DND-41 (cell line): ENCODE measurements at regions not wholly inside any gene's neighbourhood (a gene's known extent, or its start where the extent isn't known, plus 50 kb on each side); places are given as distances from the start of the nearest gene placed in this dataset.

Experiments used
- ATAC-seq: fragments of 200-7000 bp; cut with Tn5 transposase; 3 replicates; pipeline ENCODE4 v1.9.1; 2021; ENCODE audit warnings: low read depth; ENCODE audit not compliant: insufficient read depth
- DNase-seq: peaks from one replicate; pipeline ENCODE4 v3.0.0-alpha.2; 2020
- H2AFZ ChIP-seq: 2 replicates; pipeline ENCODE4 v1.6.0; 2012; ENCODE audit warnings: low read depth, low read length
- H3K27ac ChIP-seq: 2 replicates; pipeline ENCODE4 v1.5.1; 2012; ENCODE audit warnings: low read length, inconsistent platforms
- H3K27me3 ChIP-seq: fragments of 200-600 bp; sonication (generic); 2 replicates; pipeline ENCODE4 v1.6.0; 2012; ENCODE audit warnings: low read length, mild to moderate bottlenecking, inconsistent platforms; ENCODE audit not compliant: insufficient read depth, poor library complexity
- H3K36me3 ChIP-seq: 2 replicates; pipeline ENCODE4 v1.5.1; 2012; ENCODE audit warnings: low read length, inconsistent platforms; ENCODE audit not compliant: insufficient read depth
- H3K4me1 ChIP-seq: 2 replicates; pipeline ENCODE4 v1.5.1; 2012; ENCODE audit warnings: mild to moderate bottlenecking, low read length; ENCODE audit not compliant: insufficient read depth
- H3K4me2 ChIP-seq: 2 replicates; pipeline ENCODE4 v1.6.0; 2012; ENCODE audit warnings: mild to moderate bottlenecking, moderate library complexity, low read length, inconsistent platforms; ENCODE audit not compliant: insufficient read depth
- H3K4me3 ChIP-seq, 2 experiments: fragments of 200-600 bp in 1 of 2; shearing (Covaris generic) in 1 of 2; 2 replicates each; pipeline ENCODE4 v1.5.1; 2012 to 2016; ENCODE audit warnings: inconsistent platforms in 2 of 2, low read length in 2 of 2, mild to moderate bottlenecking in 2 of 2, low read depth in 1 of 2, moderate library complexity in 1 of 2
- H3K79me2 ChIP-seq: 2 replicates; pipeline ENCODE4 v1.6.0; 2012; ENCODE audit warnings: low read length, inconsistent platforms; ENCODE audit not compliant: insufficient read depth
- H3K9ac ChIP-seq: 2 replicates; pipeline ENCODE4 v1.6.0; 2012; ENCODE audit warnings: low read depth, mild to moderate bottlenecking, inconsistent platforms, low read length, moderate library complexity
- H3K9me3 ChIP-seq: 2 replicates; pipeline ENCODE4 v1.5.1; 2012; ENCODE audit warnings: low read length, moderate library complexity, mild to moderate bottlenecking, inconsistent platforms; ENCODE audit not compliant: insufficient read depth, severe bottlenecking
- H4K20me1 ChIP-seq: 2 replicates; pipeline ENCODE4 v1.6.0; 2012; ENCODE audit warnings: low read length; ENCODE audit not compliant: insufficient read depth
- EZH2 ChIP-seq: IDR thresholded peaks from 3 replicates; pipeline ENCODE4 v1.6.1; 2012; ENCODE audit warnings: borderline replicate concordance, low read depth, mild to moderate bottlenecking, moderate library complexity, low read length, inconsistent platforms; ENCODE audit not compliant: severe bottlenecking
- TF ChIP-seq, protein P1 (sequence below): IDR thresholded peaks from 2 replicates; pipeline ENCODE4 v1.5.1; 2012; ENCODE audit warnings: borderline replicate concordance, low read length, moderate library complexity, mild to moderate bottlenecking; ENCODE audit not compliant: poor library complexity, severe bottlenecking; ENCODE audit errors: extremely low read depth

DNA sequence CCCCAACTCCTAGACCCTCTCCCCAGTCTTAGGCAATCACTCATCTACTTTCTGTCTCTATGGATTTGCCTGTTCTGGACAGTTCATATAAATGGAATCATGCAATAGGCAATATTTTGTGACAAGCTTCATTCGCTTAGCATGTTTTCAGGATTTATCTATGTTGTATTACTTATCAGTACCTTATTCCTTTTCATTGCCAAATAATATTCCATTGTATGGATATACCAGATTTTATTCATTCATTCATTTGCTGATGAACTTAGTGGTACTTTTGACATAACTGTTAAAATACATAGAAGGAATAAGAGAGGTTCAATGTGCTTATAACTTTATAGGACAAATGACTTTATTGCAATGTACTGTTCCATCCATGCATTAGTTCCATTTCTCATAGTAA lies 231.0 kb downstream of the SNX10 start:
- H2AFZ ChIP-seq: no peak overlapping the region
- no peaks in the 10 kb centered on the region for H3K36me3 ChIP-seq
- TF ChIP-seq EZH2: no peak
- TF ChIP-seq, protein P1, sequence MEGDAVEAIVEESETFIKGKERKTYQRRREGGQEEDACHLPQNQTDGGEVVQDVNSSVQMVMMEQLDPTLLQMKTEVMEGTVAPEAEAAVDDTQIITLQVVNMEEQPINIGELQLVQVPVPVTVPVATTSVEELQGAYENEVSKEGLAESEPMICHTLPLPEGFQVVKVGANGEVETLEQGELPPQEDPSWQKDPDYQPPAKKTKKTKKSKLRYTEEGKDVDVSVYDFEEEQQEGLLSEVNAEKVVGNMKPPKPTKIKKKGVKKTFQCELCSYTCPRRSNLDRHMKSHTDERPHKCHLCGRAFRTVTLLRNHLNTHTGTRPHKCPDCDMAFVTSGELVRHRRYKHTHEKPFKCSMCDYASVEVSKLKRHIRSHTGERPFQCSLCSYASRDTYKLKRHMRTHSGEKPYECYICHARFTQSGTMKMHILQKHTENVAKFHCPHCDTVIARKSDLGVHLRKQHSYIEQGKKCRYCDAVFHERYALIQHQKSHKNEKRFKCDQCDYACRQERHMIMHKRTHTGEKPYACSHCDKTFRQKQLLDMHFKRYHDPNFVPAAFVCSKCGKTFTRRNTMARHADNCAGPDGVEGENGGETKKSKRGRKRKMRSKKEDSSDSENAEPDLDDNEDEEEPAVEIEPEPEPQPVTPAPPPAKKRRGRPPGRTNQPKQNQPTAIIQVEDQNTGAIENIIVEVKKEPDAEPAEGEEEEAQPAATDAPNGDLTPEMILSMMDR: no peak
- no peak for DNase-seq
- H3K9ac ChIP-seq: no peak overlapping the region
- H3K9me3 ChIP-seq: no peaks in the 10 kb centered on the region
- no peak overlapping the region for H3K4me2 ChIP-seq
- H3K27ac ChIP-seq: no peak overlapping the region
- no peak for ATAC-seq
- H3K27me3 ChIP-seq: peaks cover 12% of the 10 kb centered on the region
- no peaks in the 10 kb centered on the region for H3K4me1 ChIP-seq
- H3K4me3 ChIP-seq: no peak overlapping the region
- H4K20me1 ChIP-seq: no peaks in the 10 kb centered on the region
- H3K79me2 ChIP-seq: no peaks in the 10 kb centered on the region

DNA sequence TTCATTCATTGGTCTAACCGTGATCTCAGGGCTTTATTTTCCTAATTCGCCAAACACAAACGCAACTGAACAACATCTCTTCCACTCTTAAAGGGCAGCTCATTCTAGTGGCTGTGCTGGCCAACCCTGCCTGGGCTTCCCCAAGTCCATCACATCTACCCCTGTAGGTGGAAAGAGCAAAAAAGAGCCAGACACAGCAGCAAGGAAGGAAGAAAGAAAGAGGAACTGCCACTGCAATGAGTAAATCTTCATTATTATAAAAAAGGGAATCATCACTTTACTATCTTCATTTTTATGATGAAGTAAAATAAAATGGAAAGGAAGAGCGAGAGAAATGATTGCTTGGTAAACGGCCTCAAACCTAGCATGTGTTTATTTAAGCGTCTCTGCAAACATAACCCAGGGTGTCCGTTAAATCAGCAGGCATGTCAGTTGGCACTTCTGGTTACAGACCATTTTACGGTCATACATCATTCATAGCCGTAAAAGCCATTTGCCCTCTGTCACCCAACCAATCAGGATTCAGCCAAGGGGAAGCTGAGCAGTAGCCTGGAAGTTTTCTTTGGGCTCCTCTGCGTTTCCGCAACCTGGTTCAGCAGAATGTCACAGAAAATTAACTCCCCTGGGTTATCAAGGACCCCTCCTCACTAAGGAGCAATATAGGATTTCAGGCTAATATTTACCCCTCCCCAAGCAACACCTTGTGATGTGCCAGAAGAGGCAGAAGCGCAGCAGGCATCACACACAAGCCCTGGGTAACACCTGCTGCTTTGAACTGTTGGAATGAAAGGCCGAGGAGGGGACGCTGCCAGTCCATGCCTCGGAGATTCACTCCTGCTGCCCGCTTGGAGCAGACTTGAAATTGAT lies 234.0 kb downstream of the SNX10 start:
- H3K36me3 ChIP-seq: no peaks in the 10 kb centered on the region
- no peaks in the 10 kb centered on the region for H4K20me1 ChIP-seq
- H3K4me2 ChIP-seq: no peak overlapping the region
- peaks cover 2% of the 10 kb centered on the region for H3K27me3 ChIP-seq
- no peaks in the 10 kb centered on the region for H3K4me1 ChIP-seq
- H3K27ac ChIP-seq: no peak overlapping the region
- ATAC-seq (no peak), DNase-seq (no peak)
- H3K4me3 ChIP-seq: no peak overlapping the region
- H3K79me2 ChIP-seq: no peaks in the 10 kb centered on the region
- TF ChIP-seq, protein P1: no peak
- no peak for TF ChIP-seq EZH2
- no peaks in the 10 kb centered on the region for H3K9me3 ChIP-seq
- no peak overlapping the region for H3K9ac ChIP-seq
- no peak overlapping the region for H2AFZ ChIP-seq

- Histone ChIP-seq H3K9ac (no peak overlapping the region), H3K36me3 (no peaks in the 10 kb centered on the region), H3K27me3 (peaks cover 2% of the 10 kb centered on the region), H3K4me3 (no peak overlapping the region), H3K4me1 (no peaks in the 10 kb centered on the region), H3K4me2 (no peak overlapping the region), H2AFZ (no peak overlapping the region), H4K20me1 (no peaks in the 10 kb centered on the region), H3K79me2 (no peaks in the 10 kb centered on the region), H3K27ac (no peak overlapping the region), H3K9me3 (no peaks in the 10 kb centered on the region)
- TF ChIP-seq, protein P1: no peak
- TF ChIP-seq EZH2: no peak
- no peak for ATAC-seq
- DNase-seq: no peak
Observed at GRCh38 chr7:26526265-26526587, 234.6 kb downstream of the SNX10 start.

DNA sequence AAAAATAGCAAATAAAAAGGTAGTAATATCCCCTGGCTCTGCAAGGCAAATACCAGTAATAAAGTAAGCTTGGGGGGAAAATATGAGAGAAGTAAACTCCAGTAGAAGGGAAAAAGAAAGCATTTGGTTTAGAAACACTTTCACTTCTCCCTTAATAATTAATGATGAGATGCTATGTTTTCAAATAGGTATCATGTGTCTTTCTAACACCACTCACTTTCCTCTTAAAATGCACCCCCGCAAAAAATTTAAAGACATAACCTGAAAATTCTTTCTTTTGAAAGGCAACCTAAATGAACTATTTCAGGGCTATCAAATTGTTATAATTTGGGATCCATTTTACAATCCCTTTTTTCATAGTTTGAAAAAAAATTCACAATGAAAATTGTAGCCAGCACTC lies 240.3 kb downstream of the SNX10 start:
- no peaks in the 10 kb centered on the region for H3K79me2 ChIP-seq
- H3K27ac ChIP-seq: no peak overlapping the region
- DNase-seq: no peak
- H3K9me3 ChIP-seq: no peaks in the 10 kb centered on the region
- H2AFZ ChIP-seq: no peak overlapping the region
- H3K9ac ChIP-seq: no peak overlapping the region
- no peak for ATAC-seq
- no peak overlapping the region for H3K4me2 ChIP-seq
- no peaks in the 10 kb centered on the region for H3K36me3 ChIP-seq
- TF ChIP-seq, protein P1: no peak
- no peaks in the 10 kb centered on the region for H4K20me1 ChIP-seq
- H3K4me3 ChIP-seq: no peak overlapping the region
- H3K27me3 ChIP-seq: peaks cover 9% of the 10 kb centered on the region
- H3K4me1 ChIP-seq: no peaks in the 10 kb centered on the region
